Neural cell (in vitro differentiated cells): ENCODE measurements at regions not wholly inside any gene's neighbourhood (a gene's known extent, or its start where the extent isn't known, plus 50 kb on each side); places are given as distances from the start of the nearest gene placed in this dataset.

ENCODE experiments used
- EP300 ChIP-seq: fragments of 450-650 bp; conservative IDR thresholded peaks from 2 replicates; pipeline ENCODE4 v1.6.1; 2014; ENCODE audit warnings: antibody characterized with exemption, mild to moderate bottlenecking, moderate library complexity; ENCODE audit not compliant: poor library complexity, severe bottlenecking
- EZH2 ChIP-seq: fragments of 200-600, 300-800 bp; shearing (Covaris generic), sonication (generic); IDR thresholded peaks from 2 replicates; pipeline ENCODE4 v1.6.1; 2014; ENCODE audit warnings: antibody characterized with exemption, low read length, borderline replicate concordance, mild to moderate bottlenecking; ENCODE audit not compliant: insufficient read depth, poor library complexity, severe bottlenecking
- MXI1 ChIP-seq: fragments of 450-650 bp; conservative IDR thresholded peaks from 2 replicates; pipeline ENCODE4 v1.6.1; 2014; ENCODE audit warnings: antibody characterized with exemption, mild to moderate bottlenecking; ENCODE audit not compliant: poor library complexity, severe bottlenecking
- POLR2AphosphoS5 ChIP-seq: IDR thresholded peaks from 2 replicates; pipeline ENCODE4 v1.6.1; 2012
- TAF1 ChIP-seq: IDR thresholded peaks from 2 replicates; pipeline ENCODE4 v1.6.1; 2012; ENCODE audit warnings: low read depth
- TF ChIP-seq, protein P1 (sequence below): fragments of 450-650 bp; IDR thresholded peaks from 2 replicates; pipeline ENCODE4 v1.5.1; 2014; ENCODE audit warnings: antibody characterized with exemption, mild to moderate bottlenecking, moderate library complexity; ENCODE audit not compliant: poor library complexity, severe bottlenecking
- TF ChIP-seq, protein P2 (sequence below): IDR thresholded peaks from 2 replicates; pipeline ENCODE4 v1.6.1; 2012; ENCODE audit warnings: borderline replicate concordance

DNA sequence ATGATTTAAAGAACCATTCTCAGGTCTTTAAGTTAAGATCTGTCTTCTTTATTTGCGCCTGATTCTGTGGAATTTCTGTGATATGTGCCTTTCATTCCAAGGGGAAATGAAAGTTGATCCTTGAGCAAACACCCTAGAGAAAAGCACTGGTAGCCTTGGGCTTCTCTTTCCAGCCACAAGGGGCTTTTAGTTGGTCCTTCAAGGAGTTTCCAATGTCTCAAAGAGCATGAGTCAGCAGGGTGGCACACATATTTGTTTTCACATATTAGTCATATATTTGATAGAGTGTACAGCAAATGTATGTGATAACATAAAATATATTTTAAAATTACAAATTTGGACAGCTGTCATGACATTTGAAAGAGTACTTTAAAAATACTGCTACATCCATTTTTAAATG is 339.5 kb downstream of the TXNL1 start:
- TF ChIP-seq, protein P1, sequence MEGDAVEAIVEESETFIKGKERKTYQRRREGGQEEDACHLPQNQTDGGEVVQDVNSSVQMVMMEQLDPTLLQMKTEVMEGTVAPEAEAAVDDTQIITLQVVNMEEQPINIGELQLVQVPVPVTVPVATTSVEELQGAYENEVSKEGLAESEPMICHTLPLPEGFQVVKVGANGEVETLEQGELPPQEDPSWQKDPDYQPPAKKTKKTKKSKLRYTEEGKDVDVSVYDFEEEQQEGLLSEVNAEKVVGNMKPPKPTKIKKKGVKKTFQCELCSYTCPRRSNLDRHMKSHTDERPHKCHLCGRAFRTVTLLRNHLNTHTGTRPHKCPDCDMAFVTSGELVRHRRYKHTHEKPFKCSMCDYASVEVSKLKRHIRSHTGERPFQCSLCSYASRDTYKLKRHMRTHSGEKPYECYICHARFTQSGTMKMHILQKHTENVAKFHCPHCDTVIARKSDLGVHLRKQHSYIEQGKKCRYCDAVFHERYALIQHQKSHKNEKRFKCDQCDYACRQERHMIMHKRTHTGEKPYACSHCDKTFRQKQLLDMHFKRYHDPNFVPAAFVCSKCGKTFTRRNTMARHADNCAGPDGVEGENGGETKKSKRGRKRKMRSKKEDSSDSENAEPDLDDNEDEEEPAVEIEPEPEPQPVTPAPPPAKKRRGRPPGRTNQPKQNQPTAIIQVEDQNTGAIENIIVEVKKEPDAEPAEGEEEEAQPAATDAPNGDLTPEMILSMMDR: no peak
- TF ChIP-seq EZH2 (no peak), TAF1 (no peak), MXI1 (no peak), EP300 (no peak), POLR2AphosphoS5 (no peak)
- TF ChIP-seq, protein P2, sequence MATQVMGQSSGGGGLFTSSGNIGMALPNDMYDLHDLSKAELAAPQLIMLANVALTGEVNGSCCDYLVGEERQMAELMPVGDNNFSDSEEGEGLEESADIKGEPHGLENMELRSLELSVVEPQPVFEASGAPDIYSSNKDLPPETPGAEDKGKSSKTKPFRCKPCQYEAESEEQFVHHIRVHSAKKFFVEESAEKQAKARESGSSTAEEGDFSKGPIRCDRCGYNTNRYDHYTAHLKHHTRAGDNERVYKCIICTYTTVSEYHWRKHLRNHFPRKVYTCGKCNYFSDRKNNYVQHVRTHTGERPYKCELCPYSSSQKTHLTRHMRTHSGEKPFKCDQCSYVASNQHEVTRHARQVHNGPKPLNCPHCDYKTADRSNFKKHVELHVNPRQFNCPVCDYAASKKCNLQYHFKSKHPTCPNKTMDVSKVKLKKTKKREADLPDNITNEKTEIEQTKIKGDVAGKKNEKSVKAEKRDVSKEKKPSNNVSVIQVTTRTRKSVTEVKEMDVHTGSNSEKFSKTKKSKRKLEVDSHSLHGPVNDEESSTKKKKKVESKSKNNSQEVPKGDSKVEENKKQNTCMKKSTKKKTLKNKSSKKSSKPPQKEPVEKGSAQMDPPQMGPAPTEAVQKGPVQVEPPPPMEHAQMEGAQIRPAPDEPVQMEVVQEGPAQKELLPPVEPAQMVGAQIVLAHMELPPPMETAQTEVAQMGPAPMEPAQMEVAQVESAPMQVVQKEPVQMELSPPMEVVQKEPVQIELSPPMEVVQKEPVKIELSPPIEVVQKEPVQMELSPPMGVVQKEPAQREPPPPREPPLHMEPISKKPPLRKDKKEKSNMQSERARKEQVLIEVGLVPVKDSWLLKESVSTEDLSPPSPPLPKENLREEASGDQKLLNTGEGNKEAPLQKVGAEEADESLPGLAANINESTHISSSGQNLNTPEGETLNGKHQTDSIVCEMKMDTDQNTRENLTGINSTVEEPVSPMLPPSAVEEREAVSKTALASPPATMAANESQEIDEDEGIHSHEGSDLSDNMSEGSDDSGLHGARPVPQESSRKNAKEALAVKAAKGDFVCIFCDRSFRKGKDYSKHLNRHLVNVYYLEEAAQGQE: no peak
